Gastroesophageal sphincter (tissue), 3 donors: ENCODE measurements at regions not wholly inside any gene's neighbourhood (a gene's known extent, or its start where the extent isn't known, plus 50 kb on each side); places are given as distances from the start of the nearest gene placed in this dataset.

Source experiments
- POLR2A ChIP-seq, 2 donors: fragments of 450-650 bp; IDR thresholded peaks; one replicate each; pipeline ENCODE4 v1.6.1; 2017; ENCODE audit warnings: antibody characterized with exemption in 2 of 2, mild to moderate bottlenecking in 2 of 2, moderate library complexity in 1 of 2
- TF ChIP-seq, protein P1 (sequence below), 4 experiments: fragments of 200-600 bp in 2 of 4; fragments of 450-650 bp in 2 of 4; sonication (generic) in 1 of 4; IDR thresholded peaks; one replicate each; pipeline ENCODE4 v1.5.1; 2017 to 2019; ENCODE audit warnings: antibody characterized with exemption in 4 of 4, mild to moderate bottlenecking in 2 of 4, moderate library complexity in 2 of 4

DNA sequence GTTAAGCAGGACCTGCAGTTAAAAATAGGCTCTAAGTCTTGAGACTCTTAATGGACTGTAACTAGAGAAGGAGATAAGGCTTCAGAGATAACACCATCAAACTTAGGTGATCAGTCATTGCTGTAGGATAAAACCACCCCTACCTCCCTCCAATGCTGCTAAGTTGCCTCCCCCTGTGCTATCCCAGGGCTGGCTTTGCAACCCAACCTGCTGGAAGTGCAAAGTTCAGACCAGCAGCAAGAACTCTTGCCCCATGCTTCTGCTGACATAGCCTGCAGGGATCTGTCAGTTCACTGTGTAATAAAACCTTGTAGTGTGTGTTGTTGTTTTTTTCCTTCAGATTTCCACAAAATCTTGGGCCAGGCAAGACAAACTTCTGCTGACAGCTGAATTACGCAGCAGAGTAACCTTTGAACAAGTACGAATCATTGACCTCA lies 57.4 kb upstream of the EPB41L3 start:
- TF ChIP-seq, protein P1, sequence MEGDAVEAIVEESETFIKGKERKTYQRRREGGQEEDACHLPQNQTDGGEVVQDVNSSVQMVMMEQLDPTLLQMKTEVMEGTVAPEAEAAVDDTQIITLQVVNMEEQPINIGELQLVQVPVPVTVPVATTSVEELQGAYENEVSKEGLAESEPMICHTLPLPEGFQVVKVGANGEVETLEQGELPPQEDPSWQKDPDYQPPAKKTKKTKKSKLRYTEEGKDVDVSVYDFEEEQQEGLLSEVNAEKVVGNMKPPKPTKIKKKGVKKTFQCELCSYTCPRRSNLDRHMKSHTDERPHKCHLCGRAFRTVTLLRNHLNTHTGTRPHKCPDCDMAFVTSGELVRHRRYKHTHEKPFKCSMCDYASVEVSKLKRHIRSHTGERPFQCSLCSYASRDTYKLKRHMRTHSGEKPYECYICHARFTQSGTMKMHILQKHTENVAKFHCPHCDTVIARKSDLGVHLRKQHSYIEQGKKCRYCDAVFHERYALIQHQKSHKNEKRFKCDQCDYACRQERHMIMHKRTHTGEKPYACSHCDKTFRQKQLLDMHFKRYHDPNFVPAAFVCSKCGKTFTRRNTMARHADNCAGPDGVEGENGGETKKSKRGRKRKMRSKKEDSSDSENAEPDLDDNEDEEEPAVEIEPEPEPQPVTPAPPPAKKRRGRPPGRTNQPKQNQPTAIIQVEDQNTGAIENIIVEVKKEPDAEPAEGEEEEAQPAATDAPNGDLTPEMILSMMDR (IDR thresholded peaks at IDR 0.05): no peak
- no peak for TF ChIP-seq POLR2A (IDR thresholded peaks at IDR 0.05)
